ENCODE measurements at regions not wholly inside any gene's neighbourhood (a gene's known extent, or its start where the extent isn't known, plus 50 kb on each side); places are given as distances from the start of the nearest gene placed in this dataset.

DNA sequence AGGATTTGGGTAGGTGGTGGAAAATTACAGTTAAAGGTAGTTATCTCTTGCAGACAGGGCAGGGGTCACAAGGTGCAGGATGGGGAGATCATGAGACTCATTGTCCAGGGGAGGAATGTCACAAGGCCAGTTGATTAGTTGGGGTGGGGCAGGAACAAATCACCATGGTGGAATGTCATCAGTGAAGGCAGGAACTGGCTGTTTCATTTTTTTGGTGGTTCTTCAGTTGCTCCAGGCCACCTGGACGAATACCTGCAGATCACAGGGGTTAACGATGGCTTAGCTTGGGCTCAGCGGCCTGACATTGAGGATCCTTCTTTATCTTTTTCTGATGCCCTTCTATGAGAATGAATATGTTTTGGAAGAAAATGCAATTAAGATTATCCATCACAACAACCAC lies 87.1 kb downstream of the KPNA2 start:
- Histone ChIP-seq H3K4me1 (no peaks in the 10 kb centered on the region), H3K27ac (no peak overlapping the region), H3K4me3 (no peak overlapping the region), H3K9me3 (no peaks in the 10 kb centered on the region), H3K36me3 (peaks cover 0 to 22% (median 3%) of the 10 kb centered on the region in 3 donors), H3K27me3 (no peaks in the 10 kb centered on the region)
- intact Hi-C loops (cut with DNase I) = no loop called here
- ATAC-seq (no peak), DNase-seq (no peak), FAIRE-seq (no peak)
- TF ChIP-seq, protein P1, sequence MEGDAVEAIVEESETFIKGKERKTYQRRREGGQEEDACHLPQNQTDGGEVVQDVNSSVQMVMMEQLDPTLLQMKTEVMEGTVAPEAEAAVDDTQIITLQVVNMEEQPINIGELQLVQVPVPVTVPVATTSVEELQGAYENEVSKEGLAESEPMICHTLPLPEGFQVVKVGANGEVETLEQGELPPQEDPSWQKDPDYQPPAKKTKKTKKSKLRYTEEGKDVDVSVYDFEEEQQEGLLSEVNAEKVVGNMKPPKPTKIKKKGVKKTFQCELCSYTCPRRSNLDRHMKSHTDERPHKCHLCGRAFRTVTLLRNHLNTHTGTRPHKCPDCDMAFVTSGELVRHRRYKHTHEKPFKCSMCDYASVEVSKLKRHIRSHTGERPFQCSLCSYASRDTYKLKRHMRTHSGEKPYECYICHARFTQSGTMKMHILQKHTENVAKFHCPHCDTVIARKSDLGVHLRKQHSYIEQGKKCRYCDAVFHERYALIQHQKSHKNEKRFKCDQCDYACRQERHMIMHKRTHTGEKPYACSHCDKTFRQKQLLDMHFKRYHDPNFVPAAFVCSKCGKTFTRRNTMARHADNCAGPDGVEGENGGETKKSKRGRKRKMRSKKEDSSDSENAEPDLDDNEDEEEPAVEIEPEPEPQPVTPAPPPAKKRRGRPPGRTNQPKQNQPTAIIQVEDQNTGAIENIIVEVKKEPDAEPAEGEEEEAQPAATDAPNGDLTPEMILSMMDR (IDR thresholded peaks at IDR 0.05) = no peak
- WGBS, 2 donors = 95 to 97% methylated on average over 3 of the region's 3 CpGs

DNA sequence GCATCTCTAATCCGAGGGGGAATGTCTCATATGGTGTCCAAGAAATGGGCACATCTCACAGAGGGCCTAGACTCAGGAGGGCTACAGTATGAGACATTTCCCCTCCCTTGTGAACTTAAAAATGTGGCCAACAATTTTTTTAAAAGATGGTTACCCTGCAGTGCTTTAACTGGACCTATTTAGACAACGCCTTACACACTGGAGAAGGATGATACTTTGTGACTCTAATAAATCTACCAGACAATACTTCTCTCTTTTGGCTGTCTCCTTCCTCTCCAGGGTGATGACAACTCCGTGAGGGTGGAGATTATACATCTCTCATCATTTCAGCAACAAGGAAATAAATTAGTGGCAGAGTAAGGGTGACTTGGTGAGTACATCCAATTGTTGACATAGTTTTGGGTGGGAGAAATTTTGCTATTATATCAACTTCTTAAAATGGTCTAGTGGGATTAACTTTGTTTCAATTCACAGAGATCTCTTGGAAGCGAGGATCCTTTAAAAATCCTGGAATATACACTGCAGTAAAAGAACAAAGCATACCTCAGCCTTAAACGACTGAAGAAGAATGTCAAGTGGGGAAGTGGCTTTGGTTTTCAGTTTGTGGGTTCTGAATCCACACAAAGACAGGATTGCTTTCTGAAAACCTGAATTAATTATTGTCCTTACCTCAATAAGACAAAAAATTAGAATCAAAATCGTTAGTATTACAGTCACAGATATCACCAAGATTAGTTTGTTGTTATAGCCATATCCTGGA lies 89.8 kb downstream of the KPNA2 start:
- TF ChIP-seq, protein P1 (IDR thresholded peaks at IDR 0.05) = no peak
- Histone ChIP-seq H3K4me1 (no peaks in the 10 kb centered on the region), H3K27me3 (no peaks in the 10 kb centered on the region), H3K36me3 (peaks cover 0 to 13% (median 0%) of the 10 kb centered on the region in 3 donors), H3K4me3 (no peak overlapping the region), H3K27ac (no peak overlapping the region), H3K9me3 (no peaks in the 10 kb centered on the region)
- 70 to 74% methylated on average over 6 of the region's 6 CpGs for WGBS, 2 donors
- DNase-seq (no peak), ATAC-seq (no peak), FAIRE-seq (no peak)
- intact Hi-C loops (cut with DNase I) = no loop called here

DNA sequence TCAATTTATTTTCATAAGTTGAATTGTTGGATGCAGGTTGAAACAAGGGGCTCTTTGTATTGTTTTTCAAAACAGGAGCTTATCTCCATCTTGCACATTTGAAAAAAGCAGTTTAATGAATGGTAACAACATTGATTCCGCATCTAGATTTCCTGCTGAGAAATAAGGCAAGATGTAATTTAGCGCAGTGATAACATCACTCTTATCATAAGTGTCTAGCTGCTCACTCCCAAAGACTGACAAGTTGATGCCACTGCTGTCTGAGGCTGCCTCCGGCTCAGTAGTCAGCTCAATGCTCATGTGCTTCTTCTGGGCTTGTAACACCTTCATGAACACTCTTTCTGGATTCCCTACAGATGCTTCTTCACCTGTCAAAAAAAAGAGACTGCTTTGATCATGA lies 92.4 kb downstream of the KPNA2 start:
- no peaks in the 10 kb centered on the region for H3K27me3 ChIP-seq
- no peaks in the 10 kb centered on the region for H3K4me1 ChIP-seq
- 73 to 79% methylated on average over 3 of the region's 3 CpGs for WGBS, 2 donors
- no peaks in the 10 kb centered on the region for H3K9me3 ChIP-seq
- no peak overlapping the region for H3K27ac ChIP-seq
- ATAC-seq (no peak), DNase-seq (no peak), FAIRE-seq (no peak)
- intact Hi-C loops (cut with DNase I) = no loop called here
- H3K4me3 ChIP-seq = no peak overlapping the region
- TF ChIP-seq, protein P1 (IDR thresholded peaks at IDR 0.05) = no peak
- peaks cover 0 to 11% (median 0%) of the 10 kb centered on the region in 3 donors for H3K36me3 ChIP-seq

DNA sequence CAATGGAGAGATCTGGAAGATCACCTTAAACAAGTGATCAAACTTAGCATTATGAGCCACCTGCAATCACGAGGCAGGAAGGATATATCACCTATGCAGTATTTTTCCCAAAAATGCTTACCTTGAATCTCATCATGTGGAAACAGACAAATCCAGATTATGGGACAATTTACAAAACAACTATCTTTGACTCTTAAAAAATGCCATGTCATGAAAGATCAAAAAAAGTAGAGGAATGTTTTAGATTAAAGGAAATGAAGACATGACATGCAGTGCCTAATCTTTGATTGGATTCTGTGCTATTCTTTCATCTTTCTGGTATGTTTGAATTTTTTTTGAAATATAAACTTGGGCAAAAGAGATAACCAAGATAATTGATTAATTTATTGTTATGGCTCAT lies 95.9 kb downstream of the KPNA2 start:
- no peak for DNase-seq
- 90 to 99% methylated on average over 1 of the region's 1 CpG for WGBS, 2 donors
- TF ChIP-seq, protein P1 (IDR thresholded peaks at IDR 0.05) = no peak

DNA sequence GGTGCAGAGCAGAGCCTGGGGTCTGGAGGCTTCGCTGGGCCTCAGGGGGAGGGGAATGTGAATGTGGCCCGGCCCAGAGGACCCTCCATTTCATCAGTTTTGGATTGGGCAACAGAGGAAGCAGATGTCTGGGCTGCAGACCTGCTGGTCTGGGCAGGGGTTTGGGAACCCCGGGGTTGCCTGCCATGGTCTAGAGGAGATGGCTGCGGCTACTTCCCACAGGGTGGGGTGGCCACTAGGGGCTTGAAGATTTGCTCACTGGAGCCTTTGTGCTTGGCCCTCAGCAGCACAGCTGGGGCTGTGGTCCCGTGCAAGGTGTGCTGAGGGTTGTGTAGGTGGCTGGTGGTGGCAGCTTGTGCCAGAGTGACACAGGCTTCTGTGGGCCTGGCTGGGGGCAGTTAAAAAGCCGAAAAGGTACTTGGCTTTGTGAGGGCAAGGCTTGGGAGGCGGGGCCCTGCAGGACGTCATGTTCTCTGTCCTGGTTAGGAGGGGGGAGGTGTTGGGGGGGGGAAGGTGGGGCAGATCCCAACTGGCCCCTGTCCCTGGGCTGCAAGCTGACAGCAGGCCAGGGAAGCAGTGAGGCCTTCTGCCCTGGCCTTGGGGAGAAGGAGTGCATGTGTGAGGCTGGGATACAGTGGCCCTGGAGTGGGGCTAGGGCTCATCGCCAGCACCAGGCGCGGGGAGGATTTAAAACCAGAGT lies 98.0 kb downstream of the KPNA2 start:
- TF ChIP-seq, protein P1 (IDR thresholded peaks at IDR 0.05) = no peak
- Histone ChIP-seq H3K4me1 (no peaks in the 10 kb centered on the region), H3K27me3 (no peaks in the 10 kb centered on the region), H3K9me3 (no peaks in the 10 kb centered on the region), H3K36me3 (no peaks in the 10 kb centered on the region), H3K4me3 (no peak overlapping the region), H3K27ac (no peak overlapping the region)
- DNase-seq = no peak
- intact Hi-C loops (cut with DNase I) = no loop called here
- no peak for FAIRE-seq
- WGBS, 2 donors = 87 to 88% methylated on average over 11 of the region's 11 CpGs
- peak in 1 of 4 donors; percentile 31 for ATAC-seq

More for the DNA sequence above, 95.9 kb downstream of the KPNA2 start:
- Histone ChIP-seq H3K36me3 (peaks cover 0 to 4% (median 0%) of the 10 kb centered on the region in 3 donors), H3K27ac (no peak overlapping the region), H3K4me3 (no peak overlapping the region), H3K27me3 (no peaks in the 10 kb centered on the region), H3K9me3 (no peaks in the 10 kb centered on the region), H3K4me1 (no peaks in the 10 kb centered on the region)
- no peak for FAIRE-seq
- no peak for ATAC-seq
- intact Hi-C loops (cut with DNase I) = no loop called here
